Muscle of leg (tissue), 3 donors: ENCODE measurements at regions not wholly inside any gene's neighbourhood (a gene's known extent, or its start where the extent isn't known, plus 50 kb on each side); places are given as distances from the start of the nearest gene placed in this dataset.

Experiments used
- DNase-seq: peaks from one replicate; pipeline ENCODE4 v3.0.0; 2013
- H3K27ac ChIP-seq: one replicate; pipeline ENCODE4 v1.5.1; 2013; ENCODE audit warnings: mild to moderate bottlenecking, low read length, control low read depth
- H3K27me3 ChIP-seq: one replicate; pipeline ENCODE4 v1.6.1; 2013; ENCODE audit warnings: low read length; ENCODE audit not compliant: control insufficient read depth, insufficient read depth
- H3K36me3 ChIP-seq: one replicate; pipeline ENCODE4 v1.6.1; 2013; ENCODE audit warnings: low read length; ENCODE audit not compliant: control insufficient read depth, insufficient read depth
- H3K4me1 ChIP-seq: one replicate; pipeline ENCODE4 v1.6.1; 2013; ENCODE audit warnings: low read length; ENCODE audit not compliant: control insufficient read depth, insufficient read depth
- H3K4me3 ChIP-seq: one replicate; pipeline ENCODE4 v1.5.1; 2013; ENCODE audit warnings: low read length, control low read depth
- H3K9me3 ChIP-seq: replicated peaks from 2 replicates; pipeline ENCODE4 v1.6.1; 2013; ENCODE audit warnings: low read depth, low read length; ENCODE audit not compliant: control insufficient read depth
- WGBS: methylation state at CpG from one replicate; pipeline ENCODE4 v1.1.5; 2013; ENCODE audit warnings: missing lambda C conversion rate; ENCODE audit not compliant: insufficient coverage; 5-methylcytosine and 5-hydroxymethylcytosine counted together

- Histone ChIP-seq H3K4me1 (no peaks in the 10 kb centered on the region), H3K27me3 (no peaks in the 10 kb centered on the region), H3K9me3 (peaks cover 5% of the 10 kb centered on the region), H3K27ac (no peak overlapping the region), H3K36me3 (no peaks in the 10 kb centered on the region), H3K4me3 (no peak overlapping the region)
- no CpG with 5 or more reads among the region's 1 CpG for WGBS
- DNase-seq = no peak
Observed at GRCh38 chr5:165094782-165095181, 1589.4 kb downstream of the MAT2B start.

- WGBS = no CpG with 5 or more reads among the region's 3 CpGs
- Histone ChIP-seq H3K27me3 (no peaks in the 10 kb centered on the region), H3K27ac (no peak overlapping the region), H3K4me3 (no peak overlapping the region), H3K36me3 (no peaks in the 10 kb centered on the region), H3K4me1 (no peaks in the 10 kb centered on the region), H3K9me3 (peaks cover 10% of the 10 kb centered on the region)
- no peak for DNase-seq
Observed at GRCh38 chr5:165101709-165102108, 1596.3 kb downstream of the MAT2B start.

GRCh38 chr5:165104611-165105010 is 1599.2 kb downstream of the MAT2B start:
- peaks cover 7% of the 10 kb centered on the region for H3K9me3 ChIP-seq
- WGBS = no CpG with 5 or more reads among the region's 4 CpGs
- DNase-seq = no peak
- H3K27ac ChIP-seq = no peak overlapping the region
- H3K4me3 ChIP-seq = no peak overlapping the region
- H3K27me3 ChIP-seq = no peaks in the 10 kb centered on the region
- no peaks in the 10 kb centered on the region for H3K36me3 ChIP-seq
- H3K4me1 ChIP-seq = no peaks in the 10 kb centered on the region

GRCh38 chr5:165108809-165109208 is 1603.4 kb downstream of the MAT2B start:
- H3K4me3 ChIP-seq = no peak overlapping the region
- WGBS = no CpG with 5 or more reads among the region's 3 CpGs
- no peaks in the 10 kb centered on the region for H3K9me3 ChIP-seq
- DNase-seq = no peak
- no peak overlapping the region for H3K27ac ChIP-seq
- no peaks in the 10 kb centered on the region for H3K27me3 ChIP-seq
- H3K4me1 ChIP-seq = no peaks in the 10 kb centered on the region
- no peaks in the 10 kb centered on the region for H3K36me3 ChIP-seq

- Histone ChIP-seq H3K27ac (no peak overlapping the region), H3K4me1 (no peaks in the 10 kb centered on the region)
- WGBS = 80% methylated on average over 2 of the region's 2 CpGs
Observed at GRCh38 chr5:165119175-165119574, 1613.8 kb downstream of the MAT2B start.

GRCh38 chr5:165126598-165126997 is 1621.2 kb downstream of the MAT2B start:
- WGBS = no CpG with 5 or more reads among the region's 3 CpGs
- no peak overlapping the region for H3K27ac ChIP-seq
- H3K4me3 ChIP-seq = no peak overlapping the region
- no peaks in the 10 kb centered on the region for H3K9me3 ChIP-seq
- DNase-seq = no peak
- H3K36me3 ChIP-seq = no peaks in the 10 kb centered on the region
- H3K4me1 ChIP-seq = no peaks in the 10 kb centered on the region
- no peaks in the 10 kb centered on the region for H3K27me3 ChIP-seq

More at GRCh38 chr5:165119175-165119574, 1613.8 kb downstream of the MAT2B start:
- no peak overlapping the region for H3K4me3 ChIP-seq
- DNase-seq = no peak
- no peaks in the 10 kb centered on the region for H3K36me3 ChIP-seq
- H3K9me3 ChIP-seq = no peaks in the 10 kb centered on the region
- H3K27me3 ChIP-seq = no peaks in the 10 kb centered on the region

- no peak overlapping the region for H3K27ac ChIP-seq
- no CpG with 5 or more reads among the region's 2 CpGs for WGBS
- DNase-seq = peak; percentile 47
Observed at GRCh38 chr5:165127941-165128340, 1622.5 kb downstream of the MAT2B start.

GRCh38 chr5:165130656-165131055 is 1625.2 kb downstream of the MAT2B start:
- no peak overlapping the region for H3K27ac ChIP-seq
- DNase-seq = no peak
- no peaks in the 10 kb centered on the region for H3K36me3 ChIP-seq
- H3K27me3 ChIP-seq = no peaks in the 10 kb centered on the region
- no peaks in the 10 kb centered on the region for H3K9me3 ChIP-seq
- H3K4me1 ChIP-seq = no peaks in the 10 kb centered on the region
- WGBS = no CpG with 5 or more reads among the region's 4 CpGs
- H3K4me3 ChIP-seq = no peak overlapping the region

More at GRCh38 chr5:165127941-165128340, 1622.5 kb downstream of the MAT2B start:
- Histone ChIP-seq H3K4me3 (no peak overlapping the region), H3K4me1 (no peaks in the 10 kb centered on the region), H3K27me3 (no peaks in the 10 kb centered on the region), H3K36me3 (no peaks in the 10 kb centered on the region), H3K9me3 (no peaks in the 10 kb centered on the region)

- WGBS = 74% methylated on average over 3 of the region's 6 CpGs
- H3K4me1 ChIP-seq = no peaks in the 10 kb centered on the region
- H3K9me3 ChIP-seq = no peaks in the 10 kb centered on the region
- H3K4me3 ChIP-seq = no peak overlapping the region
- no peaks in the 10 kb centered on the region for H3K27me3 ChIP-seq
- no peaks in the 10 kb centered on the region for H3K36me3 ChIP-seq
- DNase-seq = no peak
- H3K27ac ChIP-seq = no peak overlapping the region
Observed at GRCh38 chr5:165134155-165134554, 1628.7 kb downstream of the MAT2B start.

- DNase-seq = no peak
- no CpG with 5 or more reads among the region's 1 CpG for WGBS
- Histone ChIP-seq H3K27ac (no peak overlapping the region), H3K36me3 (no peaks in the 10 kb centered on the region), H3K27me3 (no peaks in the 10 kb centered on the region), H3K9me3 (no peaks in the 10 kb centered on the region), H3K4me3 (no peak overlapping the region), H3K4me1 (no peaks in the 10 kb centered on the region)
Observed at GRCh38 chr5:165135565-165135964, 1630.1 kb downstream of the MAT2B start.

GRCh38 chr5:165137701-165138100 is 1632.3 kb downstream of the MAT2B start:
- WGBS = no CpG with 5 or more reads among the region's 2 CpGs

More at GRCh38 chr5:165137701-165138100, 1632.3 kb downstream of the MAT2B start:
- Histone ChIP-seq H3K4me1 (no peaks in the 10 kb centered on the region), H3K9me3 (no peaks in the 10 kb centered on the region), H3K4me3 (no peak overlapping the region), H3K27me3 (no peaks in the 10 kb centered on the region), H3K36me3 (no peaks in the 10 kb centered on the region), H3K27ac (no peak overlapping the region)
- no peak for DNase-seq
